Stimulated activated CD8-positive, alpha-beta memory T cell treated with anti-CD3 and anti-CD28 coated beads, Interleukin-7, amount 100 ng/mL, for 1 hour (primary cell): ENCODE measurements at regions not wholly inside any gene's neighbourhood (a gene's known extent, or its start where the extent isn't known, plus 50 kb on each side); places are given as distances from the start of the nearest gene placed in this dataset.

Experiments used
- DNase-seq, 2 donors: peaks; one replicate each; pipeline ENCODE4 v3.0.0-alpha.2; 2020; ENCODE audit warnings: low read depth in 2 of 2

DNA sequence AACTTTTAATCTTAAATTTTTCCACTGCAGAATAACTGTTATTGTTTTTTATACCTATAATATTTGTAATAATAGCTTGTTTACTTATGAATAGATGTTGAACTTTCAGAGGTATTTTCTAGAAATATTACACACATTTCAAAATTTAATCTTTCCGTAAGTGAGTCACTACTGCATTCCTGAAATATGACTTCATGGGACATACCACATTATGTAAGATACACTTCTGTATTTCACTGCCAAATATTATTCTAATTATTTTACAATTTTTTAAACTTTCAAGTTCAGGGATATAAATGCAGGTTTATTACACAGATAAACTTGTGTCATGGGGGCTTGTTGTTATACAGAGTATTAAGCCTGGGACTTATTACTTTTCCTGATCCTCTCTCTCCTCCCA lies 2220.5 kb downstream of the NCAM2 start:
- no peak for DNase-seq

DNA sequence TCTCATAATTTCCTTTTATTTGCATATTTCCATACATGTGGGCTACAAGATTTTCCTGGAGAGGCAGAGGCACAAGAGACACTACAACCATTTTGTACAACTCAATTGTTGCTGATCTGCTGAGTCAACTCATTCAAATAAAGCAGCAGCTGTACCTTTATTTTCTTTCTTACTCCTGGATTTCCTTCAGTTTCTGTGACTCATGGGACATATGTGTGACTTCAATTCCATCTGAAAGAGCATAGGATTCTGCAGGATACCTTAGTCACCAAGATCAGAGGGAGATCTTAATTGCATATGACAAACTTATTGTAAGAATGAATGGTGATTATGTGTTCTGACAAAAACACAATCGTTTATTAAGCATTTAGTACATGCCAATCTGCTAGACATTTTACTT lies 2219.4 kb downstream of the NCAM2 start:
- no peak for DNase-seq

DNA sequence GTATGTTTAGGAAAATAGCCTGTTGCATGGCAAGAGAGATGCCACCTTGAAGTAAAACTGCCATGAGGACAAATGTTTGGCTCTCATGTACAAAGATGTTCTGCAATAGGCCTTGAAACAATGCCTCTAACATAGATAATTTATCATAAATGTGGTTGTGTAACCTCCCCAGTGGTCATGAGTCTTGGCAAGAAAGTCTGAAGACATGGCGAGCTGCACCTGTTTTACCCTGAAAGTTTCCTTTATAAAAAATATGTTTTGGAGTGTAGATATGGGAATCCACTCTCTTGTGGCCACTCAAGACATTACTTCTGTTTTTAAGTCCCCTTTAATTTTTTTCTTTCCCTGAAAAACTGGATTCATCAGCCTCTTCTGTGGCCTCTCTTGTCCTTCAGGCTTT lies 2217.1 kb downstream of the NCAM2 start:
- no peak for DNase-seq
